22Rv1 (cell line): ENCODE measurements at regions not wholly inside any gene's neighbourhood (a gene's known extent, or its start where the extent isn't known, plus 50 kb on each side); places are given as distances from the start of the nearest gene placed in this dataset.

Experiments used
- ZFX ChIP-seq: fragments of 450-650 bp; IDR thresholded peaks from 2 replicates; pipeline ENCODE4 v1.6.1; 2017; ENCODE audit warnings: antibody characterized with exemption, borderline replicate concordance
- TF ChIP-seq, protein P1 (sequence below): fragments of 450-650 bp; IDR thresholded peaks from 2 replicates; pipeline ENCODE4 v1.5.1; 2017; ENCODE audit warnings: mild to moderate bottlenecking

DNA sequence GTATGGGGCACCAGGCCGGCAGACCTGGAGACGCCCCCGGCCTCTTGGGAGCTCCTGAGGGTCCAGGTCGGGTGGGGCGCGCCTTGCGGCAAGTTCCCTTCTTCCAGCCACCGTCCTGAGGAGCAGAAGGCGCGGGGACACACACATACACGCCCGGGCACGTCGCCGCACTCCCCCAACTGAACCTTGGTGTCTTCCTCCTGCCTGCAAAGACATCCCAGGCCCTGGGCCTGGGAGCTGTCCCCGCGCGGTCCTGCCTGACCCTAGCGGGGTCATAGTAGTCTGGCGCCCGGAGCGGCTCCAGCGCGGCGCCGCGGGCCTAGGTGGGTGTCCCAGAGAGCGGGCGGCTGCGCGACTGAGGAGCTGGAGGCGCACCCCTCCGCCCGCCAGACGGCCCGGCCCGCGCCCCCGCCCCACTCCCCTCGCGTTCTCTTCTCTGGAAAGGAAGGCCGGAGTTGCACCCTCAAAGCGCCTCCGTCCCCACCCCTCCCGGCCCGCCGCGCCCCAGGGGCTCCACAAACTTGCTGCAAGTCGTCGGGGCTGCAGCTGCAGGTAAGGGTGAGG, 185.9 kb upstream of the LINGO1 start:
- TF ChIP-seq, protein P1, sequence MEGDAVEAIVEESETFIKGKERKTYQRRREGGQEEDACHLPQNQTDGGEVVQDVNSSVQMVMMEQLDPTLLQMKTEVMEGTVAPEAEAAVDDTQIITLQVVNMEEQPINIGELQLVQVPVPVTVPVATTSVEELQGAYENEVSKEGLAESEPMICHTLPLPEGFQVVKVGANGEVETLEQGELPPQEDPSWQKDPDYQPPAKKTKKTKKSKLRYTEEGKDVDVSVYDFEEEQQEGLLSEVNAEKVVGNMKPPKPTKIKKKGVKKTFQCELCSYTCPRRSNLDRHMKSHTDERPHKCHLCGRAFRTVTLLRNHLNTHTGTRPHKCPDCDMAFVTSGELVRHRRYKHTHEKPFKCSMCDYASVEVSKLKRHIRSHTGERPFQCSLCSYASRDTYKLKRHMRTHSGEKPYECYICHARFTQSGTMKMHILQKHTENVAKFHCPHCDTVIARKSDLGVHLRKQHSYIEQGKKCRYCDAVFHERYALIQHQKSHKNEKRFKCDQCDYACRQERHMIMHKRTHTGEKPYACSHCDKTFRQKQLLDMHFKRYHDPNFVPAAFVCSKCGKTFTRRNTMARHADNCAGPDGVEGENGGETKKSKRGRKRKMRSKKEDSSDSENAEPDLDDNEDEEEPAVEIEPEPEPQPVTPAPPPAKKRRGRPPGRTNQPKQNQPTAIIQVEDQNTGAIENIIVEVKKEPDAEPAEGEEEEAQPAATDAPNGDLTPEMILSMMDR = no peak
- TF ChIP-seq ZFX = no peak
